Lower leg skin (tissue), 3 donors: ENCODE measurements at regions not wholly inside any gene's neighbourhood (a gene's known extent, or its start where the extent isn't known, plus 50 kb on each side); places are given as distances from the start of the nearest gene placed in this dataset.
A peak's percentile ranks its signal among the peaks of the same experiment; 100 is the strongest.

Experiments used
- CTCF ChIP-seq, 3 donors: fragments of 450-650 bp; IDR thresholded peaks; one replicate each; pipeline ENCODE4 v1.5.1; 2016; ENCODE audit warnings: antibody characterized with exemption in 3 of 3, mild to moderate bottlenecking in 3 of 3, moderate library complexity in 2 of 3
- POLR2A ChIP-seq, 2 donors: fragments of 450-650 bp; IDR thresholded peaks; one replicate each; pipeline ENCODE4 v1.6.1; 2016 to 2017; ENCODE audit warnings: antibody characterized with exemption in 2 of 2, mild to moderate bottlenecking in 1 of 2, moderate library complexity in 1 of 2

- TF ChIP-seq POLR2A (IDR thresholded peaks at IDR 0.05) (no peak), CTCF (IDR thresholded peaks at IDR 0.05) (peak in 1 of 3 donors; percentile 34)
Measured at GRCh38 chr2:240309214-240309613, 126.2 kb upstream of the GPC1 start.
